Fibroblast of lung (primary cell): ENCODE measurements at regions not wholly inside any gene's neighbourhood (a gene's known extent, or its start where the extent isn't known, plus 50 kb on each side); places are given as distances from the start of the nearest gene placed in this dataset.

Source experiments
- CTCF ChIP-seq, 2 donors: IDR thresholded peaks in 1 of 2; conservative IDR thresholded peaks in 1 of 2; 1 replicate in 1 of 2; 2 replicates in 1 of 2; pipeline ENCODE4 v1.5.1; 2011 to 2012; ENCODE audit warnings: low read length in 2 of 2, control low read depth in 1 of 2, inconsistent platforms in 1 of 2, low read depth in 1 of 2, mild to moderate bottlenecking in 1 of 2
- EZH2 ChIP-seq: IDR thresholded peaks from 2 replicates; pipeline ENCODE4 v1.5.1; 2012; ENCODE audit warnings: low read length, control low read depth, mild to moderate bottlenecking; ENCODE audit errors: missing control alignments

GRCh38 chr3:18901571-18901970 is 246.7 kb upstream of the KCNH8 start:
- TF ChIP-seq CTCF (conservative IDR thresholded peaks at IDR 0.05 in 1 of 2, IDR thresholded peaks at IDR 0.05 in 1 of 2; ENCODE audit: low read depth in 1 of 2, low read length in 2 of 2) (no peak), EZH2 (no peak)
